ENCODE measurements at regions not wholly inside any gene's neighbourhood (a gene's known extent, or its start where the extent isn't known, plus 50 kb on each side); places are given as distances from the start of the nearest gene placed in this dataset.
A peak's percentile ranks its signal among the peaks of the same experiment; 100 is the strongest.

DNA sequence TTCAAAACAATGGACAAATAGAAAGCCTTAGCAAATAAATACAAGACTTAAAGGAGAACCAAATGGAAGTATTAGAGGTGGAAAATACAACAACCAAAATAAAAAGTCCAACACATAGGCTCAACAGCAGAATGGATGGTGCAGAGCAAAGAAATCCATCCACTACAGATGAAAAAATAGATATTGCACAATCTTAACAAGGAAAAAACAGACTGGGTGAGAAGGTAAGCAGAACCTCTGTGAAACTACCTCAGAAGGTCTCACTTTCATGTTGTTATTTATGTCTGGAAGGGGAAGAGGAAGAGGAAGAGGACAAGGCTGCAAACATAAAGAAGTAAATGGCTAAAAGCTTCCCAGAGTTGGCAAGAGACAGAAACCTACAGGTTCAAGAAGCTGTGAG lies 158.7 kb upstream of the NBPF11 start:
- Histone ChIP-seq H3K27me3 (ENCODE audit: control insufficient read depth, insufficient read depth, low read length) (peaks cover 32% of the 10 kb centered on the region), H4K91ac (ENCODE audit: insufficient read depth, low read depth, low read length) (no peak overlapping the region), H2AFZ (replicated peaks; ENCODE audit: low read length, poor library complexity) (no peak overlapping the region), H2BK15ac (ENCODE audit: low read depth, low read length) (no peak overlapping the region), H3K4me3 (ENCODE audit: insufficient read depth, low read depth, low read length) (no peak overlapping the region), H4K20me1 (ENCODE audit: insufficient read depth, low read length) (no peaks in the 10 kb centered on the region), H2AK5ac (ENCODE audit: low read depth, low read length) (no peak overlapping the region), H3K79me1 (ENCODE audit: low read depth in 1 of 2, low read length in 2 of 2) (no peaks in the 10 kb centered on the region), H2BK20ac (ENCODE audit: low read depth, low read length) (no peak overlapping the region), H3K4me1 (ENCODE audit: control insufficient read depth, insufficient read depth, low read length) (no peaks in the 10 kb centered on the region), H3K18ac (ENCODE audit: low read depth, low read length) (no peak overlapping the region), H3K14ac (replicated peaks; ENCODE audit: low read depth, low read length) (no peak overlapping the region), H2AK9ac (replicated peaks; ENCODE audit: low read depth, low read length, poor library complexity) (no peak overlapping the region), H2BK120ac (ENCODE audit: low read depth, low read length) (no peak overlapping the region), H4K8ac (ENCODE audit: low read depth in 2 of 2, low read length in 2 of 2) (no peak overlapping the region), H3K27ac (ENCODE audit: insufficient read depth, low read length) (no peak overlapping the region), H4K5ac (ENCODE audit: low read depth, low read length) (no peak overlapping the region), H3K23ac (ENCODE audit: low read depth, low read length) (no peak overlapping the region), H3K9me1 (ENCODE audit: insufficient read depth, low read length) (no peaks in the 10 kb centered on the region), H3K4me2 (ENCODE audit: low read depth, low read length) (no peak overlapping the region), H3K36me3 (ENCODE audit: control insufficient read depth, insufficient read depth, low read length) (no peaks in the 10 kb centered on the region), H3K9ac (ENCODE audit: low read depth, low read length) (no peak overlapping the region), H3K4ac (ENCODE audit: low read depth, low read length) (no peak overlapping the region), H2BK5ac (ENCODE audit: low read depth, low read length, poor library complexity, severe bottlenecking) (no peak overlapping the region), H3K9me3 (ENCODE audit: control insufficient read depth, insufficient read depth, low read length) (peaks cover 8% of the 10 kb centered on the region), H3K56ac (ENCODE audit: extremely low read depth, insufficient read depth, low read length) (no peak overlapping the region)
- no peak for ATAC-seq (ENCODE audit: low read depth)
- intact Hi-C loops (cut with micrococcal nuclease) (no loop called here), in situ Hi-C loops (cut with MboI; ENCODE audit: low sequenced_read_pairs) (no loop called here), dilution Hi-C loops (cut with HindIII; ENCODE audit: low sequenced_read_pairs, unreplicated experiment) (no loop called here)
- ChIA-PET POLR2A (ENCODE audit: unreplicated experiment) (no interaction called here), CTCF (no interaction called here)
- DNase-seq: no peak
- BruUV-seq (replicated peaks): no TSS peak
- TF ChIP-seq CHD1 (IDR thresholded peaks at IDR 0.05; ENCODE audit: low read depth, low read length) (no peak), BHLHE40 (IDR thresholded peaks at IDR 0.05; ENCODE audit: low read depth, low read length) (no peak), RAD21 (IDR thresholded peaks at IDR 0.05; ENCODE audit: low read length) (no peak), CEBPB (IDR thresholded peaks at IDR 0.05; ENCODE audit: low read depth, low read length) (peak; percentile 68)

Measured in IMR-90 (cell line).